ENCODE measurements at regions not wholly inside any gene's neighbourhood (a gene's known extent, or its start where the extent isn't known, plus 50 kb on each side); places are given as distances from the start of the nearest gene placed in this dataset.

DNA sequence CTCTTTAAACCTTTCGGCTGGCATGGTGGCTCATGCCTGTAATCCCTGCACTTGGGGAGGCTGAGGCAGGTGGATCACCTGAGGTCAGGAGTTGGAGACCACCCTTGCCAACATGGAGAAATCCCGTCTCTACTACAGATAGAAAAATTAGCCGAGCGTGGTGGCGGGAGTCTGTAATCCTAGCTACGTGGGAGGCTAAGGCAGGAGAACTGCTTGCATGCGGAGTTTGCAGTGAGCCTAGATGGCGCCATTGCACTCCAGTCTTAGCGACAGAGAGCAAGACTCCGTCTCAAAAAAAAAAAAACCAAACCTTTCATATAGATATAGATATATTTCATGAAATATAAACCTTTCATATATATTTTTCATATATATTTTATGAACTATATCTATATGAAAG is 864.7 kb downstream of the TRIB2 start:
- Histone ChIP-seq H3F3A (ENCODE audit: insufficient read depth) (no peaks in the 10 kb centered on the region), H3K27me3 (ENCODE audit: low read length) (no peaks in the 10 kb centered on the region), H2AFZ (ENCODE audit: low read depth, low read length, severe bottlenecking) (no peak overlapping the region), H3K9me3 (ENCODE audit: insufficient read depth, low read length) (no peaks in the 10 kb centered on the region), H3K36me3 (ENCODE audit: low read length) (no peaks in the 10 kb centered on the region), H3K4me3 (ENCODE audit: insufficient read depth, low read length, poor library complexity, severe bottlenecking) (no peak overlapping the region), H3K27ac (ENCODE audit: low read depth, low read length) (no peak overlapping the region), H3K9me2 (replicated peaks; ENCODE audit: insufficient read depth, low read length) (no peaks in the 10 kb centered on the region), H4K20me1 (ENCODE audit: low read depth, low read length) (no peaks in the 10 kb centered on the region), H3K4me2 (ENCODE audit: low read depth, low read length, poor library complexity, severe bottlenecking) (no peak overlapping the region), H3K9ac (ENCODE audit: low read length) (no peak overlapping the region), H3K79me2 (ENCODE audit: insufficient read depth, low read length) (no peaks in the 10 kb centered on the region)
- TF ChIP-seq, protein P1, sequence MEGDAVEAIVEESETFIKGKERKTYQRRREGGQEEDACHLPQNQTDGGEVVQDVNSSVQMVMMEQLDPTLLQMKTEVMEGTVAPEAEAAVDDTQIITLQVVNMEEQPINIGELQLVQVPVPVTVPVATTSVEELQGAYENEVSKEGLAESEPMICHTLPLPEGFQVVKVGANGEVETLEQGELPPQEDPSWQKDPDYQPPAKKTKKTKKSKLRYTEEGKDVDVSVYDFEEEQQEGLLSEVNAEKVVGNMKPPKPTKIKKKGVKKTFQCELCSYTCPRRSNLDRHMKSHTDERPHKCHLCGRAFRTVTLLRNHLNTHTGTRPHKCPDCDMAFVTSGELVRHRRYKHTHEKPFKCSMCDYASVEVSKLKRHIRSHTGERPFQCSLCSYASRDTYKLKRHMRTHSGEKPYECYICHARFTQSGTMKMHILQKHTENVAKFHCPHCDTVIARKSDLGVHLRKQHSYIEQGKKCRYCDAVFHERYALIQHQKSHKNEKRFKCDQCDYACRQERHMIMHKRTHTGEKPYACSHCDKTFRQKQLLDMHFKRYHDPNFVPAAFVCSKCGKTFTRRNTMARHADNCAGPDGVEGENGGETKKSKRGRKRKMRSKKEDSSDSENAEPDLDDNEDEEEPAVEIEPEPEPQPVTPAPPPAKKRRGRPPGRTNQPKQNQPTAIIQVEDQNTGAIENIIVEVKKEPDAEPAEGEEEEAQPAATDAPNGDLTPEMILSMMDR (IDR thresholded peaks at IDR 0.05; ENCODE audit: insufficient read depth, low read length, poor library complexity, severe bottlenecking): no peak
- no peak for TF ChIP-seq EZH2phosphoT487 (conservative IDR thresholded peaks at IDR 0.05; ENCODE audit: low read length)

GRCh38 chr2:13583609-13584008 is 866.9 kb downstream of the TRIB2 start:
- no peak overlapping the region for H2AFZ ChIP-seq (ENCODE audit: low read depth, low read length, severe bottlenecking)
- H3K27ac ChIP-seq (ENCODE audit: low read depth, low read length): no peak overlapping the region
- H3K9me2 ChIP-seq (replicated peaks; ENCODE audit: insufficient read depth, low read length): no peaks in the 10 kb centered on the region
- H4K20me1 ChIP-seq (ENCODE audit: low read depth, low read length): no peaks in the 10 kb centered on the region
- H3F3A ChIP-seq (ENCODE audit: insufficient read depth): no peaks in the 10 kb centered on the region
- H3K9me3 ChIP-seq (ENCODE audit: insufficient read depth, low read length): no peaks in the 10 kb centered on the region
- H3K36me3 ChIP-seq (ENCODE audit: low read length): no peaks in the 10 kb centered on the region
- H3K9ac ChIP-seq (ENCODE audit: low read length): no peak overlapping the region
- TF ChIP-seq, protein P1 (IDR thresholded peaks at IDR 0.05; ENCODE audit: insufficient read depth, low read length, poor library complexity, severe bottlenecking): no peak
- TF ChIP-seq EZH2phosphoT487 (conservative IDR thresholded peaks at IDR 0.05; ENCODE audit: low read length): no peak
- H3K4me3 ChIP-seq (ENCODE audit: insufficient read depth, low read length, poor library complexity, severe bottlenecking): no peak overlapping the region
- no peaks in the 10 kb centered on the region for H3K79me2 ChIP-seq (ENCODE audit: insufficient read depth, low read length)
- no peaks in the 10 kb centered on the region for H3K27me3 ChIP-seq (ENCODE audit: low read length)
- no peak overlapping the region for H3K4me2 ChIP-seq (ENCODE audit: low read depth, low read length, poor library complexity, severe bottlenecking)

GRCh38 chr2:13584020-13584419 is 867.3 kb downstream of the TRIB2 start:
- Histone ChIP-seq H2AFZ (ENCODE audit: low read depth, low read length, severe bottlenecking) (no peak overlapping the region), H3K36me3 (ENCODE audit: low read length) (no peaks in the 10 kb centered on the region), H3K9me3 (ENCODE audit: insufficient read depth, low read length) (no peaks in the 10 kb centered on the region), H3K79me2 (ENCODE audit: insufficient read depth, low read length) (no peaks in the 10 kb centered on the region), H3K27ac (ENCODE audit: low read depth, low read length) (no peak overlapping the region), H3K27me3 (ENCODE audit: low read length) (no peaks in the 10 kb centered on the region), H3K9me2 (replicated peaks; ENCODE audit: insufficient read depth, low read length) (no peaks in the 10 kb centered on the region), H3F3A (ENCODE audit: insufficient read depth) (no peaks in the 10 kb centered on the region), H3K9ac (ENCODE audit: low read length) (no peak overlapping the region), H3K4me3 (ENCODE audit: insufficient read depth, low read length, poor library complexity, severe bottlenecking) (no peak overlapping the region), H4K20me1 (ENCODE audit: low read depth, low read length) (no peaks in the 10 kb centered on the region), H3K4me2 (ENCODE audit: low read depth, low read length, poor library complexity, severe bottlenecking) (no peak overlapping the region)
- TF ChIP-seq, protein P1 (IDR thresholded peaks at IDR 0.05; ENCODE audit: insufficient read depth, low read length, poor library complexity, severe bottlenecking): no peak
- TF ChIP-seq EZH2phosphoT487 (conservative IDR thresholded peaks at IDR 0.05; ENCODE audit: low read length): no peak
